H1 (cell line): ENCODE measurements at regions not wholly inside any gene's neighbourhood (a gene's known extent, or its start where the extent isn't known, plus 50 kb on each side); places are given as distances from the start of the nearest gene placed in this dataset.

Experiments used
- BACH1 ChIP-seq: IDR thresholded peaks from 2 replicates; pipeline ENCODE4 v1.6.1; 2012; ENCODE audit warnings: low read length, improper control_type of control experiment
- CBX5 ChIP-seq: fragments of 300-800, 300-1000 bp; sonication (generic); IDR thresholded peaks from 2 replicates; pipeline ENCODE4 v1.7.1; 2016; ENCODE audit warnings: antibody characterized with exemption, low read length, low read depth
- CHD7 ChIP-seq: fragments of 300-600 bp; sonication (generic); IDR thresholded peaks from 2 replicates; pipeline ENCODE4 v1.7.1; 2012; ENCODE audit warnings: low read length, moderate library complexity, mild to moderate bottlenecking, inconsistent platforms; ENCODE audit not compliant: insufficient replicate concordance
- MAFK ChIP-seq: IDR thresholded peaks from 2 replicates; pipeline ENCODE4 v1.6.1; 2012; ENCODE audit warnings: low read depth, mild to moderate bottlenecking, improper control_type of control experiment, low read length
- NRF1 ChIP-seq: IDR thresholded peaks from 2 replicates; pipeline ENCODE4 v1.6.1; 2011; ENCODE audit warnings: mild to moderate bottlenecking, low read depth, low read length, improper control_type of control experiment
- ZNF274 ChIP-seq: IDR thresholded peaks from 2 replicates; pipeline ENCODE4 v1.7.0; 2012; ENCODE audit warnings: low read length, borderline replicate concordance; ENCODE audit errors: extremely low read depth

GRCh38 chr18:32583431-32583830 is 112.7 kb upstream of the GAREM1 start (continued):
- TF ChIP-seq CHD7: no peak
- TF ChIP-seq NRF1: no peak
- no peak for TF ChIP-seq ZNF274
- no peak for TF ChIP-seq BACH1
- no peak for TF ChIP-seq MAFK
- TF ChIP-seq CBX5: no peak
